ENCODE measurements at regions not wholly inside any gene's neighbourhood (a gene's known extent, or its start where the extent isn't known, plus 50 kb on each side); places are given as distances from the start of the nearest gene placed in this dataset.

- Histone ChIP-seq H3K4me1 (ENCODE audit: control insufficient read depth, insufficient read depth, low read length) (no peaks in the 10 kb centered on the region), H3K36me3 (ENCODE audit: control insufficient read depth in 2 of 2, insufficient read depth in 2 of 2, low read length in 2 of 2) (no peaks in the 10 kb centered on the region), H3K4me3 (ENCODE audit: low read length in 2 of 2) (no peak overlapping the region), H3K27me3 (ENCODE audit: control insufficient read depth in 1 of 2, insufficient read depth in 2 of 2, low read length in 2 of 2) (no peaks in the 10 kb centered on the region), H3K9ac (ENCODE audit: low read length in 2 of 2) (no peak overlapping the region), H3K9me3 (ENCODE audit: control insufficient read depth in 2 of 2, low read length in 2 of 2) (no peaks in the 10 kb centered on the region), H3K27ac (ENCODE audit: low read length) (no peak overlapping the region)
Observed at GRCh38 chr6:9520417-9521151, 894.3 kb downstream of the TFAP2A start.

- H3K27me3 ChIP-seq (ENCODE audit: control insufficient read depth in 1 of 2, insufficient read depth in 2 of 2, low read length in 2 of 2): no peaks in the 10 kb centered on the region
- H3K4me1 ChIP-seq (ENCODE audit: control insufficient read depth, insufficient read depth, low read length): no peaks in the 10 kb centered on the region
- no peak overlapping the region for H3K9ac ChIP-seq (ENCODE audit: low read length in 2 of 2)
- H3K36me3 ChIP-seq (ENCODE audit: control insufficient read depth in 2 of 2, insufficient read depth in 2 of 2, low read length in 2 of 2): no peaks in the 10 kb centered on the region
- H3K4me3 ChIP-seq (ENCODE audit: low read length in 2 of 2): no peak overlapping the region
- H3K27ac ChIP-seq (ENCODE audit: low read length): no peak overlapping the region
- no peaks in the 10 kb centered on the region for H3K9me3 ChIP-seq (ENCODE audit: control insufficient read depth in 2 of 2, low read length in 2 of 2)
Observed at GRCh38 chr6:9518431-9518830, 896.4 kb downstream of the TFAP2A start.

GRCh38 chr6:9517806-9518205, 897.1 kb downstream of the TFAP2A start:
- no peak overlapping the region for H3K27ac ChIP-seq (ENCODE audit: low read length)
- no peaks in the 10 kb centered on the region for H3K9me3 ChIP-seq (ENCODE audit: control insufficient read depth in 2 of 2, low read length in 2 of 2)
- no peaks in the 10 kb centered on the region for H3K36me3 ChIP-seq (ENCODE audit: control insufficient read depth in 2 of 2, insufficient read depth in 2 of 2, low read length in 2 of 2)
- no peak overlapping the region for H3K4me3 ChIP-seq (ENCODE audit: low read length in 2 of 2)
- H3K4me1 ChIP-seq (ENCODE audit: control insufficient read depth, insufficient read depth, low read length): no peaks in the 10 kb centered on the region
- H3K9ac ChIP-seq (ENCODE audit: low read length in 2 of 2): no peak overlapping the region
- H3K27me3 ChIP-seq (ENCODE audit: control insufficient read depth in 1 of 2, insufficient read depth in 2 of 2, low read length in 2 of 2): no peaks in the 10 kb centered on the region

DNA sequence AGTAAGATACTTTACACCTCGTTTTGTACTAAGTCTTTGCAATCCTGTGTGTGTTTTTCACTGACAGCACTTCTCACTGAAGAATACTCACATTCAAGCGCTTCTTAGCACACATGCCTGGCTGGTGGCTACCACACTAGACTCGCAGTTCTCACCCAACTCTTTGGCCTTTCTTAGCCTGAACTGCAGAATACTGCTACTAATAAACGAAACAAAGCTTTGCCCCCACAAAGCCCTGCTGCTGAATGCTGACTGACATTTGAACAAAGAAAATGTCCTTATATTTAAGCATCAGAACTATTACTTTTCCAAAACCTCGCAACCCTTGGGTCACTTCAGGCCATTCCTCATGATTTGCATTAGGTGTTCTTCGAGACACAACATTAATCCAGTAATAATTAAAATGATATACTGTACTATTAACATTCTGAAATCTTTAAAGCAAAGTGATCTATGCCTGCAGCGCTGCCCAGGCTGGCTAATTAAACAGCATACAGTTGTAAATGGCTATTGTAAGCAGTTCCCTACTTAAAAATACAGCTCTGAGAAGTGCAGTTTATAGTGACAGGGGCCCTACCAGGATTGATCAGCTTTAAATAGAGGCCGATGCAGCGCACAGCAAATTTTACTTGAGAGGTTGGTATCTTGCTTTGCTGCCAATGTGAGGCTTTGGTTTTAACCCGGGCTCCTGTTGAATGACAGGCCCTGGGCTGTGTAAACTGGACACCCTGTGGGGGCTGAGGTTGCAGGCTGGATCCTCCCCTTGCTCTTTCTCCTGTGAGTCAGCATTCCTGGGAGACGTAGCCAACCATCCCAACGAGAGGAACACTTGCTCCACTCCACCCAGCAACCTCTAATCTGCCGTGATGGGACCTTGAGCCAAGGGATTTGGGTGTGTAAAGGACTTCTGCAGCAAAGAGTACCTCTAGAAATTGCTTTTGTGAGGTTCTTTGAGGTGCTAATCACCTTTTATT, 899.0 kb downstream of the TFAP2A start:
- no peak overlapping the region for H3K4me3 ChIP-seq (ENCODE audit: low read length in 2 of 2)
- H3K27me3 ChIP-seq (ENCODE audit: control insufficient read depth in 1 of 2, insufficient read depth in 2 of 2, low read length in 2 of 2): no peaks in the 10 kb centered on the region
- no peaks in the 10 kb centered on the region for H3K9me3 ChIP-seq (ENCODE audit: control insufficient read depth in 2 of 2, low read length in 2 of 2)
- H3K9ac ChIP-seq (ENCODE audit: low read length in 2 of 2): no peak overlapping the region
- no peaks in the 10 kb centered on the region for H3K36me3 ChIP-seq (ENCODE audit: control insufficient read depth in 2 of 2, insufficient read depth in 2 of 2, low read length in 2 of 2)
- H3K27ac ChIP-seq (ENCODE audit: low read length): no peak overlapping the region
- H3K4me1 ChIP-seq (ENCODE audit: control insufficient read depth, insufficient read depth, low read length): no peaks in the 10 kb centered on the region

DNA sequence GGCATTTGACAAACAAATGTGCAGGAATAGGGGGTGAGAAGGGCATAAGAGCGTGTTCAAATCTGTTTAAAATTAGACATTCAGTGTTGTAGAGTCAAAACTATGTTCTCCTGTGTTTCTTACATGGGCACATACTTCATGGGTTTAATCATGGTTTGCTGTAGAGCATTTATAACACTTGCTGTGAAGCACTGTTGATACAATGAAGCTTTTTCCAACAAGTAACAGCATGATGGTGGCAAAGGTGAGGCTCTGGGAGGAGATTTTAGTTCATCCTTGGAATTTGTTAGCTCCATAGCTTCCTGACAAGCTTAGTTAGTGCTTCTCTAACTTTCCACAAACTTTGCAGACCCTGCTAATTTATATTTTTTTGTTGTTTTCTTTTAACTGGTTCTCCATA, 900.7 kb downstream of the TFAP2A start:
- H3K4me3 ChIP-seq (ENCODE audit: low read length in 2 of 2): no peak overlapping the region
- H3K9ac ChIP-seq (ENCODE audit: low read length in 2 of 2): no peak overlapping the region
- H3K27ac ChIP-seq (ENCODE audit: low read length): no peak overlapping the region
- H3K36me3 ChIP-seq (ENCODE audit: control insufficient read depth in 2 of 2, insufficient read depth in 2 of 2, low read length in 2 of 2): no peaks in the 10 kb centered on the region
- H3K9me3 ChIP-seq (ENCODE audit: control insufficient read depth in 2 of 2, low read length in 2 of 2): no peaks in the 10 kb centered on the region
- H3K27me3 ChIP-seq (ENCODE audit: control insufficient read depth in 1 of 2, insufficient read depth in 2 of 2, low read length in 2 of 2): no peaks in the 10 kb centered on the region
- no peaks in the 10 kb centered on the region for H3K4me1 ChIP-seq (ENCODE audit: control insufficient read depth, insufficient read depth, low read length)

GRCh38 chr6:9511157-9511556, 903.7 kb downstream of the TFAP2A start:
- H3K36me3 ChIP-seq (ENCODE audit: control insufficient read depth in 2 of 2, insufficient read depth in 2 of 2, low read length in 2 of 2): no peaks in the 10 kb centered on the region
- no peaks in the 10 kb centered on the region for H3K27me3 ChIP-seq (ENCODE audit: control insufficient read depth in 1 of 2, insufficient read depth in 2 of 2, low read length in 2 of 2)
- no peaks in the 10 kb centered on the region for H3K9me3 ChIP-seq (ENCODE audit: control insufficient read depth in 2 of 2, low read length in 2 of 2)
- H3K4me1 ChIP-seq (ENCODE audit: control insufficient read depth, insufficient read depth, low read length): no peaks in the 10 kb centered on the region
- H3K27ac ChIP-seq (ENCODE audit: low read length): no peak overlapping the region
- no peak overlapping the region for H3K9ac ChIP-seq (ENCODE audit: low read length in 2 of 2)
- H3K4me3 ChIP-seq (ENCODE audit: low read length in 2 of 2): no peak overlapping the region

GRCh38 chr6:9507136-9507895, 907.6 kb downstream of the TFAP2A start:
- no peak overlapping the region for H3K9ac ChIP-seq (ENCODE audit: low read length in 2 of 2)
- H3K27me3 ChIP-seq (ENCODE audit: control insufficient read depth in 1 of 2, insufficient read depth in 2 of 2, low read length in 2 of 2): no peaks in the 10 kb centered on the region
- no peaks in the 10 kb centered on the region for H3K4me1 ChIP-seq (ENCODE audit: control insufficient read depth, insufficient read depth, low read length)
- no peak overlapping the region for H3K4me3 ChIP-seq (ENCODE audit: low read length in 2 of 2)
- H3K36me3 ChIP-seq (ENCODE audit: control insufficient read depth in 2 of 2, insufficient read depth in 2 of 2, low read length in 2 of 2): no peaks in the 10 kb centered on the region
- no peak overlapping the region for H3K27ac ChIP-seq (ENCODE audit: low read length)
- no peaks in the 10 kb centered on the region for H3K9me3 ChIP-seq (ENCODE audit: control insufficient read depth in 2 of 2, low read length in 2 of 2)

DNA sequence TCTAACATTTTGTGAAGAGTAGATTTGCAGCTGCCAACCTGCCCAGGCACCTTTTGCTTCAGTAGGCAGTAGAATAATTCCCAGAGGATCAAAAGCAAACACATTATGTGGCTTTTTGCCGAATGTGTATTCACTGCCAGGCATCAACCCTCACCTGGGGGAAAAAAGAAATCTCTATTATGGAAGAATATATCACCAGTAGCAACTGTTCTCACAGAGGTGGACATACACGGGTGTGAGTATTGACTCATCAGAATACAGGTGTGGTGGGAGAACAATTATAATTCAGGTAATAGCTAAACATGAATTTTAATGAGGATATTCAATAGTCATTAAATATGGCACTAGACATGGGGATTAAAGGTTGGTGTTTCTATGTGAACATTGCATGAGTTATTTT, 910.7 kb downstream of the TFAP2A start:
- Histone ChIP-seq H3K4me3 (ENCODE audit: low read length in 2 of 2) (no peak overlapping the region), H3K9me3 (ENCODE audit: control insufficient read depth in 2 of 2, low read length in 2 of 2) (no peaks in the 10 kb centered on the region), H3K27me3 (ENCODE audit: control insufficient read depth in 1 of 2, insufficient read depth in 2 of 2, low read length in 2 of 2) (no peaks in the 10 kb centered on the region), H3K27ac (ENCODE audit: low read length) (no peak overlapping the region), H3K36me3 (ENCODE audit: control insufficient read depth in 2 of 2, insufficient read depth in 2 of 2, low read length in 2 of 2) (no peaks in the 10 kb centered on the region), H3K9ac (ENCODE audit: low read length in 2 of 2) (no peak overlapping the region), H3K4me1 (ENCODE audit: control insufficient read depth, insufficient read depth, low read length) (no peaks in the 10 kb centered on the region)

DNA sequence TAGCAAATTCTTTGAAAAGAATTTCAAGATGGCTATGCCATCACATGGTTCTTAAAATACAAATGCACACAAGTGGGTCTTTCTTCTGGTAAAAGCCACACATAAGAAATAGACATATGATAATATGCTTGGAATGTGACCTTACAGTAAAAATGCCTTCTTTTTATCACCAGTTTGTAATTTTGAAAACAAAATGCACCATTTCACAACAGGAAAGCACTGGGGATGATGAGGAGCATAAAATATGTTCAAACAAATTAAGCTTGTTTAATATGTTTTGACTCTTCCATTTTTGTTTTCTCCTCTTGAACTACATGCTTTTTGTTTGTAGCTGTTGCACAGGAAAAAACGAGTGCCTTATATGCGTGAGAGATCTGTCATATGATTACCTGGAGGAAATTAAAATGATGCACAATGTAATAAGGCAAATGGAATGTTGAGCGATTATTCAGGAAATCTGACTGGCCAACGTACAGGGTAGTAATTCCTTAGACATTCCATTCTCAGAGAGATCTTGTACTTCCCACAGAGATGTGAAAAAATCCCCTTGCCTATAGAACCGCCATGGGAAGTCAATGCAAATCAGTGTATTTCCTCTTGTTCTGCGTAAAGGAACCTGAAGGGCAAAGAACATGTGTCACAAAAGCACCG, 911.6 kb downstream of the TFAP2A start:
- Histone ChIP-seq H3K27me3 (ENCODE audit: control insufficient read depth in 1 of 2, insufficient read depth in 2 of 2, low read length in 2 of 2) (no peaks in the 10 kb centered on the region), H3K9ac (ENCODE audit: low read length in 2 of 2) (no peak overlapping the region), H3K36me3 (ENCODE audit: control insufficient read depth in 2 of 2, insufficient read depth in 2 of 2, low read length in 2 of 2) (no peaks in the 10 kb centered on the region), H3K4me3 (ENCODE audit: low read length in 2 of 2) (no peak overlapping the region), H3K9me3 (ENCODE audit: control insufficient read depth in 2 of 2, low read length in 2 of 2) (no peaks in the 10 kb centered on the region), H3K4me1 (ENCODE audit: control insufficient read depth, insufficient read depth, low read length) (no peaks in the 10 kb centered on the region), H3K27ac (ENCODE audit: low read length) (no peak overlapping the region)

GRCh38 chr6:9499709-9500108, 915.2 kb downstream of the TFAP2A start:
- H3K27ac ChIP-seq (ENCODE audit: low read length): no peak overlapping the region
- no peaks in the 10 kb centered on the region for H3K36me3 ChIP-seq (ENCODE audit: control insufficient read depth in 2 of 2, insufficient read depth in 2 of 2, low read length in 2 of 2)
- no peaks in the 10 kb centered on the region for H3K27me3 ChIP-seq (ENCODE audit: control insufficient read depth in 1 of 2, insufficient read depth in 2 of 2, low read length in 2 of 2)
- H3K9me3 ChIP-seq (ENCODE audit: control insufficient read depth in 2 of 2, low read length in 2 of 2): peaks cover 0 to 3% of the 10 kb centered on the region in 2 donors
- H3K9ac ChIP-seq (ENCODE audit: low read length in 2 of 2): no peak overlapping the region
- H3K4me1 ChIP-seq (ENCODE audit: control insufficient read depth, insufficient read depth, low read length): no peaks in the 10 kb centered on the region
- H3K4me3 ChIP-seq (ENCODE audit: low read length in 2 of 2): no peak overlapping the region

All from stomach smooth muscle (tissue), 2 donors.